Ovary (tissue), 7 donors: ENCODE measurements at regions not wholly inside any gene's neighbourhood (a gene's known extent, or its start where the extent isn't known, plus 50 kb on each side); places are given as distances from the start of the nearest gene placed in this dataset.

Experiments used
- DNase-seq, 5 donors: peaks; one replicate each; pipeline ENCODE4 v3.0.0-alpha.2; 2019 to 2020
- H3K27ac ChIP-seq, 2 donors: fragments of 200-600 bp; one replicate each; pipeline versions ENCODE4 v1.5.1 to v1.8.0; 2019 to 2022
- H3K27me3 ChIP-seq: fragments of 200-600 bp; one replicate; pipeline ENCODE4 v1.8.0; 2022
- H3K36me3 ChIP-seq: fragments of 200-600 bp; sonication (generic); one replicate; pipeline ENCODE4 v1.5.1; 2019
- H3K4me1 ChIP-seq: one replicate; pipeline ENCODE4 v1.8.1; 2013; ENCODE audit warnings: mild to moderate bottlenecking, moderate library complexity; ENCODE audit not compliant: insufficient read depth
- H3K4me3 ChIP-seq: fragments of 200-600 bp; sonication (generic); one replicate; pipeline ENCODE4 v1.5.1; 2017
- H3K9me3 ChIP-seq, 2 donors: fragments of 200-600 bp in 1 of 2; sonication (generic) in 1 of 2; one replicate each; pipeline versions ENCODE4 v1.5.1 to v1.8.1; 2013 to 2019; ENCODE audit warnings: mild to moderate bottlenecking in 1 of 2, moderate library complexity in 1 of 2
- EP300 ChIP-seq: sonication (generic); formaldehyde crosslinking; IDR thresholded peaks from one replicate; pipeline ENCODE4 v1.6.1; 2017; ENCODE audit warnings: antibody characterized with exemption
- POLR2A ChIP-seq: fragments of 450-650 bp; IDR thresholded peaks from one replicate; pipeline ENCODE4 v1.6.1; 2017; ENCODE audit warnings: antibody characterized with exemption, mild to moderate bottlenecking, moderate library complexity
- WGBS, 3 donors: extraction: QIAGEN DNeasy Blood & Tissue Kit in 1 of 3; methylation state at CpG; one replicate each; pipeline versions ENCODE4 v1.1.5 to v1.1.7; 2013 to 2017; 5-methylcytosine and 5-hydroxymethylcytosine counted together
- intact Hi-C, 4 donors: fragments of 100-400 bp; cut with DNase I; formaldehyde crosslinking; loops; one replicate each; pipeline versions ENCODE4 v1.11.0 to v1.15.1; 2022 to 2023
- TF ChIP-seq, protein P1 (sequence below), 3 donors: fragments of 450-650 bp in 2 of 3; fragments of 200-600 bp in 1 of 3; IDR thresholded peaks; one replicate each; pipeline versions ENCODE4 v1.5.1 to v1.8.0; 2016 to 2022; ENCODE audit warnings: antibody characterized with exemption in 3 of 3, mild to moderate bottlenecking in 1 of 3
- donor health status: DM: no; HTN: no; CAD: no; lungs with moderate emphysema.
- donor health status: DM: no; HTN: no; CAD: no.
- donor health status: Bipolar disorder and iron deficiency.
- donor health status: DM: no; HTN: no; CAD: no.
- donor health status: DM: yes; HTN: yes; CAD: no.

DNA sequence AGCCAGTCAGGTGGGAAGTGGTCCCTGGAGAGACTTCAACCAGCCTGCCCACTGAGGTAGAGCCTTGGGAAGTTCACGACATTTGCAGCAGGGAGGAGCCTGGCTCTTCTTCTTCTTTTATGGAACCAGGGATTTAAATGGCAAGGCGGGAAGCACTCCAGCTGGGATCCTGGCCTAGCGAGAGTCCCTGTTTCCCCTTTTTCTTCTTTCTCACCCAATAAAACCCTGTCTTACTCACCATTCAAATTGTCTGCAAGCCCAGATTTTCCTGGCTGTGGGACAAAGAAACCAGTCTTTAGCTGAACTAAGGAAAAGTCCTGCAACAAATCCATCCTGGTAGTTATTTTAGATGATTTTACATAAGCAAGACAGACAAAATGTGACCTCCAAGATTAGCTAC is 503.7 kb downstream of the CDH10 start:
- DNase-seq: no peak
- intact Hi-C loops: no loop called here
- no peaks in the 10 kb centered on the region for H3K36me3 ChIP-seq
- no peaks in the 10 kb centered on the region for H3K27me3 ChIP-seq
- no peaks in the 10 kb centered on the region for H3K4me1 ChIP-seq
- no peak overlapping the region for H3K4me3 ChIP-seq
- no peak for TF ChIP-seq EP300
- TF ChIP-seq POLR2A: no peak
- TF ChIP-seq, protein P1, sequence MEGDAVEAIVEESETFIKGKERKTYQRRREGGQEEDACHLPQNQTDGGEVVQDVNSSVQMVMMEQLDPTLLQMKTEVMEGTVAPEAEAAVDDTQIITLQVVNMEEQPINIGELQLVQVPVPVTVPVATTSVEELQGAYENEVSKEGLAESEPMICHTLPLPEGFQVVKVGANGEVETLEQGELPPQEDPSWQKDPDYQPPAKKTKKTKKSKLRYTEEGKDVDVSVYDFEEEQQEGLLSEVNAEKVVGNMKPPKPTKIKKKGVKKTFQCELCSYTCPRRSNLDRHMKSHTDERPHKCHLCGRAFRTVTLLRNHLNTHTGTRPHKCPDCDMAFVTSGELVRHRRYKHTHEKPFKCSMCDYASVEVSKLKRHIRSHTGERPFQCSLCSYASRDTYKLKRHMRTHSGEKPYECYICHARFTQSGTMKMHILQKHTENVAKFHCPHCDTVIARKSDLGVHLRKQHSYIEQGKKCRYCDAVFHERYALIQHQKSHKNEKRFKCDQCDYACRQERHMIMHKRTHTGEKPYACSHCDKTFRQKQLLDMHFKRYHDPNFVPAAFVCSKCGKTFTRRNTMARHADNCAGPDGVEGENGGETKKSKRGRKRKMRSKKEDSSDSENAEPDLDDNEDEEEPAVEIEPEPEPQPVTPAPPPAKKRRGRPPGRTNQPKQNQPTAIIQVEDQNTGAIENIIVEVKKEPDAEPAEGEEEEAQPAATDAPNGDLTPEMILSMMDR (IDR thresholded peaks at IDR 0.05): no peak
- H3K9me3 ChIP-seq: no peaks in the 10 kb centered on the region
- H3K27ac ChIP-seq: no peak overlapping the region
- WGBS, 3 donors: 63 to 68% (median 67%) methylated on average over 3 of the region's 3 CpGs

DNA sequence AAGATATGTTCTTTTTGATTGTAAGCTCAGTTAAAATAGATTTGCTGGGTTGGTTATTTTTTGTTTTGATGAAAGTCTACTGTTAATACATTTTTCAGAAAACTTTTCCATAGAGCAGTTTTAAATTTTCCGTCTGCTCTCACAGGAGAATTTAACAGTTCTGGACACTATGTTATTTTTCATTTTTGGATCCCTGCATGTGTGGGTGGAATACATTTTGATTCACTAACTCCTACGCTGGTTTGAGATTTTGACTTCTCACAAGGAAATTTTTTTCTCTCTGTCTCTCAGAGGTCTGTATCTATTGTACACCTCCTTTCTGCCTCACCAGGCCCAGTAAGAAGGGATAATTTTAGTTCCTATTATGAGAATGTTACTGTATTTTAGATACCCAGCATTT is 502.4 kb downstream of the CDH10 start:
- intact Hi-C loops: no loop called here
- 4 to 10% (median 7%) methylated on average over 2 of the region's 2 CpGs for WGBS, 3 donors
- no peak for TF ChIP-seq POLR2A
- TF ChIP-seq, protein P1 (IDR thresholded peaks at IDR 0.05): no peak
- TF ChIP-seq EP300: no peak

DNA sequence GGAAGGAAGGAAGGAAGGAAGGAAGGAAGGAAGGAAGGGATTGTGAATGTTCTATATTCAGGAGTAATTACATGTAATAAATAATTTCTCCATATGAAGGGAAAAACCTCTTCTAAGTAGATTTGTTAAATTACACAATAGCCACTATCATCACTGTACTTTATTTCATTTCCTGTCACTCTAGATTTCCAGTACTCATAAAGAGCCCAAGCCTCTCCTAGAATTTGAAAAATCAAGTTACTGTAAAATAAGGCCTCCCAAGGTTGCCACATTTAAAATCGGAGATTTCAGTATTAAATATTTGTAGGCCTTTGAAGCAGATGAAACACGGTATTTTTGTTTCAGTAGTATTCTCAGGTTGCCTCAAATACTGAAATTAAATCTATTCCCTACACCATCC is 499.0 kb downstream of the CDH10 start:
- Histone ChIP-seq H3K4me3 (no peak overlapping the region), H3K9me3 (no peaks in the 10 kb centered on the region), H3K27ac (no peak overlapping the region), H3K27me3 (no peaks in the 10 kb centered on the region), H3K36me3 (no peaks in the 10 kb centered on the region), H3K4me1 (no peaks in the 10 kb centered on the region)
- 95 to 98% (median 97%) methylated on average over 2 of the region's 2 CpGs for WGBS, 3 donors
- TF ChIP-seq, protein P1 (IDR thresholded peaks at IDR 0.05): no peak
- no peak for DNase-seq
- intact Hi-C loops: no loop called here

More for the DNA sequence above, 502.4 kb downstream of the CDH10 start:
- H3K27ac ChIP-seq: no peak overlapping the region
- no peak overlapping the region for H3K4me3 ChIP-seq
- DNase-seq: no peak
- H3K36me3 ChIP-seq: no peaks in the 10 kb centered on the region
- no peaks in the 10 kb centered on the region for H3K4me1 ChIP-seq
- H3K9me3 ChIP-seq: no peaks in the 10 kb centered on the region
- H3K27me3 ChIP-seq: no peaks in the 10 kb centered on the region

DNA sequence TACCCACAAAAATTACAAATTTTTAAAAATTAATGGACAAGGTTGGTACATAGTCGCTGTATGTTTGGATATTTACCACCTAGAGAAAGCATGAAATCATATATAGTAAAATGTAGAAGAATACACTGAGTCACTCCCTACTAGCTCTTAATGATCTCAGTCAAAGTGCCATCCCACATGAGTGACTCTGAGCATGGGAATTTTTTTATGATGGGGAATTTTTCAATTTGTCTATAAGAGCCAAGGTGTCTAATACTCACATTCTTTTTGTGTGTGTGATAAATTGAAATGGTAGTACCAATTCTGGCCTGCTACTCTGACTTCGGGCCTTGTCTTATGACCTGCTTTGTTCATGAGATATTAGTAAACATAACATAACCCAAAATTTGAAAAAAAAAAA is 483.2 kb downstream of the CDH10 start:
- no peaks in the 10 kb centered on the region for H3K4me1 ChIP-seq

More for the DNA sequence above, 483.2 kb downstream of the CDH10 start:
- no peak overlapping the region for H3K27ac ChIP-seq
- H3K9me3 ChIP-seq: no peaks in the 10 kb centered on the region
- no peaks in the 10 kb centered on the region for H3K36me3 ChIP-seq
- H3K4me3 ChIP-seq: no peak overlapping the region
- intact Hi-C loops: no loop called here
- no peak for DNase-seq
- no peaks in the 10 kb centered on the region for H3K27me3 ChIP-seq
- TF ChIP-seq, protein P1 (IDR thresholded peaks at IDR 0.05): no peak
- TF ChIP-seq EP300 (no peak), POLR2A (no peak)
- 81 to 90% (median 87%) methylated on average over 2 of the region's 2 CpGs for WGBS, 3 donors
